ENCODE measurements at regions not wholly inside any gene's neighbourhood (a gene's known extent, or its start where the extent isn't known, plus 50 kb on each side); places are given as distances from the start of the nearest gene placed in this dataset.

DNA sequence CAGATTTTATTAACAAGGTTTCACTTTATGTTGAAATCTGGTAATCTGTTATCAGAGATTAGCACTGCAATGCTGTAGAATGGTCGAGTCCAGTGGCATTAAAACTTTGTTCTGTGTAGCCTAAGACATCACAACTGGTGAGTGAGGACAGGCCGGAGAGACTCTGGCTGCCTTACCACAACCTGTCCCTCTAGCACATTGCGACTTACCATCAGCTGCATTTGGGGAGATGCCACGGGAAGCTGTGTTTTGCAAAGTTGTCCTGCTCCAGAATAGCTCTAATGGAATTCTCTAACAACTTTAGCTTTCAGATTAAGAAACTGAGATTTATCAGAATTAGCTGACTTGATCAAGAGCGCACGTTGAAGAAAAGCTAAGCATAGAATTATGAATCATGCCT, 493.3 kb downstream of the MAFB start:
- Histone ChIP-seq H3K36me3 (ENCODE audit: insufficient read depth, low read length) (no peaks in the 10 kb centered on the region), H3K9me2 (ENCODE audit: low read depth, low read length) (no peaks in the 10 kb centered on the region), H3K27me3 (ENCODE audit: insufficient read depth, low read length) (no peaks in the 10 kb centered on the region), H3K79me2 (ENCODE audit: insufficient read depth, low read length) (no peaks in the 10 kb centered on the region), H3K4me3 (ENCODE audit: low read depth, low read length, poor library complexity, severe bottlenecking) (no peak overlapping the region), H2AFZ (ENCODE audit: low read length) (no peak overlapping the region), H3F3A (ENCODE audit: insufficient read depth, low read length) (no peaks in the 10 kb centered on the region), H3K4me2 (ENCODE audit: low read length) (no peak overlapping the region), H4K20me1 (ENCODE audit: insufficient read depth, low read length) (no peaks in the 10 kb centered on the region), H3K27ac (ENCODE audit: low read depth, low read length, poor library complexity, severe bottlenecking) (no peak overlapping the region), H3K9me3 (ENCODE audit: low read length) (no peaks in the 10 kb centered on the region), H3K9ac (ENCODE audit: low read length) (no peak overlapping the region), H3K4me1 (ENCODE audit: insufficient read depth, low read length, severe bottlenecking) (no peaks in the 10 kb centered on the region)
- no peak for TF ChIP-seq EZH2 (IDR thresholded peaks at IDR 0.05; ENCODE audit: borderline replicate concordance, low read length)
- TF ChIP-seq CTCF (IDR thresholded peaks at IDR 0.05; ENCODE audit: low read length): no peak

DNA sequence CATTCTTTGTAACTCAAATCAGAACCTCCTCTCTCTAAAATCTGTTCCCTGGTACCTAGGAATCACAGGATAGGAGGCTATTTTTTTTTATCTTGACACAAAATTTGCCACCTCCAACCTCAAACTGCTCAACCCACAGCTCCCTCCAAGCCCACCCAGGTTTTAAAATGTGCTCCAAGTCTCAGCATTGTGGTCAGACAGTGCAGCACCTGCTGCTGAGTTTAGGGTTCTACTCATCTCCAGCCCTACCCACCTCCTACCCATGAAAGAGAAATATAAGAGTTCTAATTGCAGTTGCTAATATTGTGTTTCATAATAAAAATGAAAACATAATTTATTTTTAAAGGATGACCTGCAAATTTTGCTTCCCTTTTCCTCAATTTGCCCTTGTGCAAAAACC, 496.5 kb downstream of the MAFB start:
- TF ChIP-seq EZH2 (IDR thresholded peaks at IDR 0.05; ENCODE audit: borderline replicate concordance, low read length) (no peak), CTCF (IDR thresholded peaks at IDR 0.05; ENCODE audit: low read length) (no peak)
- H3K9ac ChIP-seq (ENCODE audit: low read length): no peak overlapping the region
- no peak overlapping the region for H3K4me2 ChIP-seq (ENCODE audit: low read length)

GRCh38 chr20:40192081-40192480, 497.0 kb downstream of the MAFB start:
- no peaks in the 10 kb centered on the region for H3F3A ChIP-seq (ENCODE audit: insufficient read depth, low read length)
- no peak overlapping the region for H2AFZ ChIP-seq (ENCODE audit: low read length)
- H3K9ac ChIP-seq (ENCODE audit: low read length): no peak overlapping the region
- no peaks in the 10 kb centered on the region for H3K9me2 ChIP-seq (ENCODE audit: low read depth, low read length)
- no peaks in the 10 kb centered on the region for H3K4me1 ChIP-seq (ENCODE audit: insufficient read depth, low read length, severe bottlenecking)
- TF ChIP-seq EZH2 (IDR thresholded peaks at IDR 0.05; ENCODE audit: borderline replicate concordance, low read length) (no peak), CTCF (IDR thresholded peaks at IDR 0.05; ENCODE audit: low read length) (no peak)
- H4K20me1 ChIP-seq (ENCODE audit: insufficient read depth, low read length): no peaks in the 10 kb centered on the region
- no peak overlapping the region for H3K4me3 ChIP-seq (ENCODE audit: low read depth, low read length, poor library complexity, severe bottlenecking)
- H3K79me2 ChIP-seq (ENCODE audit: insufficient read depth, low read length): no peaks in the 10 kb centered on the region
- H3K27me3 ChIP-seq (ENCODE audit: insufficient read depth, low read length): no peaks in the 10 kb centered on the region
- H3K4me2 ChIP-seq (ENCODE audit: low read length): no peak overlapping the region
- H3K9me3 ChIP-seq (ENCODE audit: low read length): no peaks in the 10 kb centered on the region
- H3K36me3 ChIP-seq (ENCODE audit: insufficient read depth, low read length): no peaks in the 10 kb centered on the region
- H3K27ac ChIP-seq (ENCODE audit: low read depth, low read length, poor library complexity, severe bottlenecking): no peak overlapping the region

More for the DNA sequence above, 496.5 kb downstream of the MAFB start:
- Histone ChIP-seq H3K79me2 (ENCODE audit: insufficient read depth, low read length) (no peaks in the 10 kb centered on the region), H3K4me1 (ENCODE audit: insufficient read depth, low read length, severe bottlenecking) (no peaks in the 10 kb centered on the region), H3K4me3 (ENCODE audit: low read depth, low read length, poor library complexity, severe bottlenecking) (no peak overlapping the region), H2AFZ (ENCODE audit: low read length) (no peak overlapping the region), H3K9me2 (ENCODE audit: low read depth, low read length) (no peaks in the 10 kb centered on the region), H4K20me1 (ENCODE audit: insufficient read depth, low read length) (no peaks in the 10 kb centered on the region), H3K27me3 (ENCODE audit: insufficient read depth, low read length) (no peaks in the 10 kb centered on the region), H3K36me3 (ENCODE audit: insufficient read depth, low read length) (no peaks in the 10 kb centered on the region), H3K27ac (ENCODE audit: low read depth, low read length, poor library complexity, severe bottlenecking) (no peak overlapping the region), H3K9me3 (ENCODE audit: low read length) (no peaks in the 10 kb centered on the region), H3F3A (ENCODE audit: insufficient read depth, low read length) (no peaks in the 10 kb centered on the region)
